ENCODE measurements at regions not wholly inside any gene's neighbourhood (a gene's known extent, or its start where the extent isn't known, plus 50 kb on each side); places are given as distances from the start of the nearest gene placed in this dataset.

GRCh38 chr3:110067527-110067926 is 730.2 kb upstream of the DPPA4 start:
- H3K4me2 ChIP-seq (ENCODE audit: low read length): no peak overlapping the region
- ChIA-PET CTCF (no interaction called here), POLR2A (ENCODE audit: unreplicated experiment) (interaction anchor here (0.6 kb wide), 1 partner anchor 27 kb away, joined by 3 read pairs; no protein-coding TSS in a partner anchor)
- intact Hi-C loops (cut with micrococcal nuclease): no loop called here
- no peaks in the 10 kb centered on the region for H3K79me2 ChIP-seq (ENCODE audit: low read length)
- no peaks in the 10 kb centered on the region for H3K4me1 ChIP-seq (ENCODE audit: insufficient read depth, low read length)
- no peak overlapping the region for H3K4me3 ChIP-seq (ENCODE audit: low read length)
- no peaks in the 10 kb centered on the region for H3K36me3 ChIP-seq (ENCODE audit: low read depth, low read length)
- TF ChIP-seq CTCF (conservative IDR thresholded peaks at IDR 0.05; ENCODE audit: low read depth, low read length): no peak
- TF ChIP-seq EZH2 (IDR thresholded peaks at IDR 0.05; ENCODE audit: low read length, unreplicated experiment): no peak
- TF ChIP-seq EZH2phosphoT487 (IDR thresholded peaks at IDR 0.05; ENCODE audit: borderline replicate concordance, low read length): no peak
- no peak overlapping the region for H3K9ac ChIP-seq (ENCODE audit: low read length)
- no peak overlapping the region for H2AFZ ChIP-seq (ENCODE audit: low read length)
- H3F3A ChIP-seq (ENCODE audit: low read length, unreplicated experiment): no peaks in the 10 kb centered on the region
- no peaks in the 10 kb centered on the region for H3K27me3 ChIP-seq (ENCODE audit: low read length)
- no TSS peak for BruUV-seq (replicated peaks)
- DNase-seq (no peak), ATAC-seq (no peak)
- no peaks in the 10 kb centered on the region for H4K20me1 ChIP-seq (ENCODE audit: low read length)
- no peak overlapping the region for H3K27ac ChIP-seq (ENCODE audit: low read length)
- no peaks in the 10 kb centered on the region for H3K9me2 ChIP-seq (replicated peaks; ENCODE audit: low read length)
- H3K9me3 ChIP-seq (ENCODE audit: low read length): no peaks in the 10 kb centered on the region

DNA sequence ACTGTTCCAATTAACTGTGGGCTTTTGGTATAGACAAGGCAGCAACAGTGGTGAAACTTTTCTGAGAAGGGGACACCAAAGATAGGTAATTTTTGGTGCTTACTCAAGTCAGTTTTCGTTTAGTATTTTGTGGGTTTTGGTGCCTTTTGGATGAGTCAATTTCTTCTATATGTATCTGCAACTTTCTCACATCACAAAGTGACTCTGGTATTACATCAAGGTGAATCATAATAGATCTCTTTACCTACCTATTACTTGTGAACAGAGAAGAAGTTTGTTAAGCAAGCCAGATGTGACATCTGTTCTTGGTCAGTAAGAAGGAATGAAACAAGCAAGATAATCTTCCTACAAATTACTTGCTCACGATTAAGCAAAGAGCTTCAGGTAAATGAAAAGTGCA is 732.4 kb upstream of the DPPA4 start:
- no TSS peak for BruUV-seq (replicated peaks)
- Histone ChIP-seq H3K9me3 (ENCODE audit: low read length) (no peaks in the 10 kb centered on the region), H3K27ac (ENCODE audit: low read length) (no peak overlapping the region), H3K4me3 (ENCODE audit: low read length) (no peak overlapping the region), H3K4me2 (ENCODE audit: low read length) (no peak overlapping the region), H3K4me1 (ENCODE audit: insufficient read depth, low read length) (no peaks in the 10 kb centered on the region), H3K9me2 (replicated peaks; ENCODE audit: low read length) (no peaks in the 10 kb centered on the region), H3F3A (ENCODE audit: low read length, unreplicated experiment) (no peaks in the 10 kb centered on the region), H3K27me3 (ENCODE audit: low read length) (no peaks in the 10 kb centered on the region), H3K79me2 (ENCODE audit: low read length) (no peaks in the 10 kb centered on the region), H3K9ac (ENCODE audit: low read length) (no peak overlapping the region), H2AFZ (ENCODE audit: low read length) (no peak overlapping the region), H4K20me1 (ENCODE audit: low read length) (no peaks in the 10 kb centered on the region), H3K36me3 (ENCODE audit: low read depth, low read length) (no peaks in the 10 kb centered on the region)
- DNase-seq (peak; percentile 5), ATAC-seq (no peak)
- intact Hi-C loops (cut with micrococcal nuclease): no loop called here
- CTCF ChIA-PET: interaction anchor here (0.7 kb wide), 1 partner anchor 9 kb away, joined by 3 read pairs; no protein-coding TSS in a partner anchor
- TF ChIP-seq EZH2 (IDR thresholded peaks at IDR 0.05; ENCODE audit: low read length, unreplicated experiment): no peak
- no peak for TF ChIP-seq EZH2phosphoT487 (IDR thresholded peaks at IDR 0.05; ENCODE audit: borderline replicate concordance, low read length)
- no peak for TF ChIP-seq CTCF (conservative IDR thresholded peaks at IDR 0.05; ENCODE audit: low read depth, low read length)
- POLR2A ChIA-PET (ENCODE audit: unreplicated experiment): no interaction called here

DNA sequence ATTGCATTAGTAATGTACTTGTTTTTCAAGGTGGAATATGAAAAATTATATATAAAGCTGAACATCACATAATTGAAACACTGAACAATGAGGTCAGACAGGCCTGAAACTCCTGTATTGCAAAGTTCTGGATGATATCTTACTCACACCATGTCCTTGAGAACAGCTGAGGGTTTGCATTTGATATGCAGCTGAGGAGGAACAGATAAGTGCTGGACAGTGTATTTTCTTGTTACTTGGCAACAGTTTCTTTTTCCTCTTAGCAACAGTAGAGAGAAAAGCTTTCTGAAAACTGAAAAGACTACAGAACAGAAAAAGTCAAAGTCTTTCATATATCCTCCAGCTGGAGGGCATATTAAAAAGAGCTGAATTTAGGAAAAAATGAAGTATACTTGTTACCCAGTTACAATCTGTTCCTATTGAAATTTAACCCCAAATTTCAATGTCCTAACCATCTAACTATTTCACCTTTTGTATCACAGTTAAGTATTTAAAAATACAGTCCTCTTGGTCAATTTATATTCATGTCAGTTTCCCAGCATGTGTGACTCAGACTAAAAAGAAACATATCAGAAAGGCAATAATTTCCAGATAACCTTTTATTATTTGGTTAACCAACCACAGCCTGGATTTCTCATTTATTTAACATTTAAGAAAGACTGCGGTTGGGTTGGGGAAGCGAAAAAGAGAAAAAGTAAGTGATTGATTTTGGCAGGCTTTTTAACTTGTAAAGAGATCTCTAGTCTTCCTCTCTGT is 733.0 kb upstream of the DPPA4 start:
- BruUV-seq (replicated peaks): no TSS peak
- ChIA-PET POLR2A (ENCODE audit: unreplicated experiment) (no interaction called here), CTCF (interaction anchor here (0.7 kb wide), 1 partner anchor 9 kb away, joined by 3 read pairs; no protein-coding TSS in a partner anchor)
- Histone ChIP-seq H3K79me2 (ENCODE audit: low read length) (no peaks in the 10 kb centered on the region), H3K4me3 (ENCODE audit: low read length) (no peak overlapping the region), H3K27me3 (ENCODE audit: low read length) (no peaks in the 10 kb centered on the region), H3K4me2 (ENCODE audit: low read length) (no peak overlapping the region), H3K27ac (ENCODE audit: low read length) (no peak overlapping the region), H3F3A (ENCODE audit: low read length, unreplicated experiment) (no peaks in the 10 kb centered on the region), H3K4me1 (ENCODE audit: insufficient read depth, low read length) (no peaks in the 10 kb centered on the region), H3K9me3 (ENCODE audit: low read length) (no peaks in the 10 kb centered on the region), H3K9me2 (replicated peaks; ENCODE audit: low read length) (no peaks in the 10 kb centered on the region), H4K20me1 (ENCODE audit: low read length) (no peaks in the 10 kb centered on the region), H3K36me3 (ENCODE audit: low read depth, low read length) (no peaks in the 10 kb centered on the region), H2AFZ (ENCODE audit: low read length) (no peak overlapping the region), H3K9ac (ENCODE audit: low read length) (no peak overlapping the region)
- DNase-seq: no peak
- TF ChIP-seq CTCF (conservative IDR thresholded peaks at IDR 0.05; ENCODE audit: low read depth, low read length) (no peak), EZH2 (IDR thresholded peaks at IDR 0.05; ENCODE audit: low read length, unreplicated experiment) (no peak), EZH2phosphoT487 (IDR thresholded peaks at IDR 0.05; ENCODE audit: borderline replicate concordance, low read length) (no peak)
- intact Hi-C loops (cut with micrococcal nuclease): no loop called here
- ATAC-seq: no peak

All from PC-3 (cell line).